ENCODE measurements at regions not wholly inside any gene's neighbourhood (a gene's known extent, or its start where the extent isn't known, plus 50 kb on each side); places are given as distances from the start of the nearest gene placed in this dataset.
"Not testable (repeated sequence)": the region's sequence is repeated elsewhere in the genome, so short reads cannot be mapped to it uniquely, and the experiment has no call there.

- H3K36me3 ChIP-seq (replicated peaks in 1 of 2; ENCODE audit: insufficient read depth in 1 of 2, low read depth in 2 of 2): no peaks in the 10 kb centered on the region
- DNase-seq: no peak
- no peaks in the 10 kb centered on the region for H3K27me3 ChIP-seq
- H3K27ac ChIP-seq: no peak overlapping the region
- H3K9me3 ChIP-seq: no peaks in the 10 kb centered on the region
- no peaks in the 10 kb centered on the region for H3K4me1 ChIP-seq
- intact Hi-C loops (cut with DNase I): no loop called here
- no peak overlapping the region for H3K4me3 ChIP-seq
- WGBS, 2 donors: 85 to 91% methylated on average over 1 of the region's 1 CpG
- TF ChIP-seq POLR2A (IDR thresholded peaks at IDR 0.05) (no peak), CTCF (IDR thresholded peaks at IDR 0.05) (no peak)
- no peak for ATAC-seq
Measured at GRCh38 chr5:112579599-112580170, 158.0 kb upstream of the APC start.

GRCh38 chr5:112581811-112582320, 155.8 kb upstream of the APC start:
- Histone ChIP-seq H3K36me3 (replicated peaks in 1 of 2; ENCODE audit: insufficient read depth in 1 of 2, low read depth in 2 of 2) (no peaks in the 10 kb centered on the region), H3K9me3 (no peaks in the 10 kb centered on the region), H3K4me3 (no peak overlapping the region), H3K27ac (no peak overlapping the region), H3K4me1 (no peaks in the 10 kb centered on the region), H3K27me3 (no peaks in the 10 kb centered on the region)
- ATAC-seq: no peak
- intact Hi-C loops (cut with DNase I): no loop called here
- 84 to 90% methylated on average over 9 of the region's 9 CpGs for WGBS, 2 donors
- DNase-seq: no peak
- no peak for TF ChIP-seq CTCF (IDR thresholded peaks at IDR 0.05)
- no peak for TF ChIP-seq POLR2A (IDR thresholded peaks at IDR 0.05)

- 65 to 72% methylated on average over 4 of the region's 4 CpGs for WGBS, 2 donors
- Histone ChIP-seq H3K27ac (no peak overlapping the region), H3K4me1 (no peaks in the 10 kb centered on the region), H3K36me3 (replicated peaks in 1 of 2; ENCODE audit: insufficient read depth in 1 of 2, low read depth in 2 of 2) (no peaks in the 10 kb centered on the region), H3K27me3 (no peaks in the 10 kb centered on the region), H3K9me3 (no peaks in the 10 kb centered on the region), H3K4me3 (no peak overlapping the region)
- no peak for ATAC-seq
- no peak for TF ChIP-seq CTCF (IDR thresholded peaks at IDR 0.05)
- no peak for TF ChIP-seq POLR2A (IDR thresholded peaks at IDR 0.05)
- peak in 1 of 4 donors; percentile 9 for DNase-seq
- intact Hi-C loops (cut with DNase I): no loop called here
Measured at GRCh38 chr5:112583166-112583565, 154.5 kb upstream of the APC start.

GRCh38 chr5:112584781-112585180, 152.9 kb upstream of the APC start:
- H3K4me3 ChIP-seq: no peak overlapping the region
- no peaks in the 10 kb centered on the region for H3K4me1 ChIP-seq
- H3K9me3 ChIP-seq: no peaks in the 10 kb centered on the region
- intact Hi-C loops (cut with DNase I): no loop called here
- H3K27me3 ChIP-seq: no peaks in the 10 kb centered on the region
- 84 to 86% methylated on average over 2 of the region's 2 CpGs for WGBS, 2 donors
- H3K27ac ChIP-seq: no peak overlapping the region
- no peaks in the 10 kb centered on the region for H3K36me3 ChIP-seq (replicated peaks in 1 of 2; ENCODE audit: insufficient read depth in 1 of 2, low read depth in 2 of 2)
- TF ChIP-seq POLR2A (IDR thresholded peaks at IDR 0.05) (no peak), CTCF (IDR thresholded peaks at IDR 0.05) (no peak)
- DNase-seq (no peak), ATAC-seq (no peak)

GRCh38 chr5:112586596-112587062, 151.1 kb upstream of the APC start:
- no peak for ATAC-seq
- WGBS, 2 donors: 66 to 73% methylated on average over 2 to 7 of the region's 8 CpGs
- intact Hi-C loops (cut with DNase I): no loop called here
- no peaks in the 10 kb centered on the region for H3K27me3 ChIP-seq
- DNase-seq: no peak
- H3K4me1 ChIP-seq: no peaks in the 10 kb centered on the region
- H3K4me3 ChIP-seq: no peak overlapping the region
- no peaks in the 10 kb centered on the region for H3K9me3 ChIP-seq
- TF ChIP-seq CTCF (IDR thresholded peaks at IDR 0.05) (no peak), POLR2A (IDR thresholded peaks at IDR 0.05) (no peak)
- H3K36me3 ChIP-seq (replicated peaks in 1 of 2; ENCODE audit: insufficient read depth in 1 of 2, low read depth in 2 of 2): no peaks in the 10 kb centered on the region
- H3K27ac ChIP-seq: no peak overlapping the region

GRCh38 chr5:112590858-112591257, 146.8 kb upstream of the APC start:
- ATAC-seq; H3K27me3 ChIP-seq; intact Hi-C loops (cut with DNase I); H3K36me3 ChIP-seq (replicated peaks in 1 of 2; ENCODE audit: insufficient read depth in 1 of 2, low read depth in 2 of 2); H3K27ac ChIP-seq; H3K4me1 ChIP-seq; DNase-seq; H3K4me3 ChIP-seq; H3K9me3 ChIP-seq: not testable (repeated sequence)
- WGBS, 2 donors: 93 to 100% methylated on average over 1 of the region's 1 CpG
